ENCODE measurements at regions not wholly inside any gene's neighbourhood (a gene's known extent, or its start where the extent isn't known, plus 50 kb on each side); places are given as distances from the start of the nearest gene placed in this dataset.
"Not testable (repeated sequence)": the region's sequence is repeated elsewhere in the genome, so short reads cannot be mapped to it uniquely, and the experiment has no call there.

DNA sequence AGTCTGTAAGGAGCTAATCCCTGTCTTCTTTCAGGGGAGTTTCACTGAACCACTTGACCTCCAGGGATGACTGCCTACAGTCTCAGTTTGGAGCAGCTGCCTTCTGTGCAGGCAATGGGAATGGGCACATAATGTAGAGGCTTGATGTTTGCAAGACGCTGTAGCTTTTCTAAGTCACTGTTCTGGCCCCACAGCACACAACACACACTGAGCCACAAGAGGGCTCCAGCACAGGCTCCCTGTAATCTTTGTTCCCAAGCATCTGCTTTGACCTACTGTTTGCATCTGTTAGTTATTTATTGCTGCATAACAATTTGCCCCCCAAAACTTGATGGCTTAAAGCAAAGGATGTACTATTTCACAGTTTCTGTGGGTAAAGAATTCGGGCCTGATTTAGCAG is 419.0 kb upstream of the ASIC2 start:
- no peak for DNase-seq

DNA sequence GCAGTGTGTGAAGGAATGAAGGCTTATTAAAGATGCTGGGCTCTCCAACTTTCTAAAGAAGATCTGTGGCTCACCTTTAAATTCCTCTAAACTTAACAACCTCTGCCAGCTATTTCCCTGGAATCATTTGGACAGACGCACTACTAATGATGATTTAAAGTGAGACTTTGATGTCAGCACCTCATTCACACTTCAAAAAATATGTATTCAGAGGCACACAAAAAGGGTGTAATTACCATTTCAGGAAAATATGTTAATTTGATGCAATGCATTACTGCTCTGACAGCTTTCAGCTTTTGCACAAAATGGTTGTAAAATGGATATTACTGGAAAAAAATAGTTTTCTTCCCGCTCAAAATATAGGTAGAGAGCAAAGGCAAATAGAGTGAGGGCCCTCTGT is 423.9 kb upstream of the ASIC2 start:
- no peak for DNase-seq

DNA sequence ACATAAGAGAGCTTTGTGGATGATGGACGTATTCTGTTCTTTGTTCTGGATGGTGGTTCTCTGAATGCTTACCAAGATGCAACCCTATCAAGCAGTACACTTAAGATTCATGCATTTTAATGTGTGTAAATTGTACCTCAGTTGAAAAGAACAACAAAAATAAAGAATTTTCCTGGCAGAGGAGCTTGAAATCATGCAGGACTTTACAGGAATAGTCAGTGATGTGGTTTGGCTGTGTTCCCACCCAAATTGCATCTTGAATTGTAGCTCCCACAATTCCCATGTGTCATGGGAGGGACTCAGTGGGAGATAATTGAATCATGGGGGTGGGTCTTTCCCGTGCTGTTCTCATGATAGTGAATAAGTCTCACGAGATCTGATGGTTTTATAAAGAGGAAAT is 430.6 kb upstream of the ASIC2 start:
- not testable (repeated sequence) for DNase-seq

DNA sequence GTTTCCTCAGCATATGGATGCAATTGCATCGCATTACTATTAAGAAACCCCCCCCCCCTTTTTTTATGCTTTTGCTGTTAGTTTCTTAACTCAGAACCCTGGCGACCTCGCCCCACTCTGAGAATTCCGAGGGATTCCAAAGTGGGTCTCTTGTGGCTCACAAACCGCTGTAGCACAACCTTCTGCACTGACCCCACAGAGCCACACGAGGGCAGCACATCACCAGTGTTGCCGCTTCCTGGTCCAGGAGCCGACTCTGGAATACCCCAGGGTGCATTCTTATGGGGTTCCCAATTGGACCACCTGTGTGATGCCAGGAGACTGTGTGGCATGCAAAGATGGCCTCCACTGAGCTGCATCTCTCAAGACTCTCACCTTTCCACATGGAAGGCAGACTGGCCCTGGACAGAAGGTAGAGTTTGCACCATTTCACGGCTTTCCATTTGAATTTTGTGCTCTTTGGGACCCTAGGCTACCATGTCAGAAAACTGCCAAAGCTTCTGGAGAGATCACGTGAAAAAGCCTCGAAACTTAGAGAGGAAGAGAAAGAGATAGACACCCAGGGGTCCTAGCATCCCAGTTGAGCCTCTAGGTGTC is 432.7 kb upstream of the ASIC2 start:
- DNase-seq: peak; percentile 15 to 23

DNA sequence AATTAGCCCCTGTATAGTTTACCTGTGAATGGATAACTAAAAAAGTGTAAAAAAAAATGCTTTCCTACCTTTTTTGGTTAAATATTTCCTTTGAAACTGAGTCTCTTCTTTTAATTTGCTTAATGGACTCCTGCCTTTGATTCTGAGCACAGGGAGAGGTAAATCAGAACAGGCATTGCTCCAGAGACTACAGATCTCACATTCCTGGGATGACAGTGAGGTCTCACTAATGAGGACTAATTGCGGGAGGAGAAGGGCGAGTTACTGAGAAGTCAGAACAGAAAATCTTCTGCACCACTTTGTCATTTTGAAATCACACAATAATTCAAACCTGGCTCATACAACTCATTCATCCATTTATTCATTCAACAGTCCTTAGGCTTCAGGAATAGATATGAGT is 437.0 kb upstream of the ASIC2 start:
- DNase-seq: no peak

DNA sequence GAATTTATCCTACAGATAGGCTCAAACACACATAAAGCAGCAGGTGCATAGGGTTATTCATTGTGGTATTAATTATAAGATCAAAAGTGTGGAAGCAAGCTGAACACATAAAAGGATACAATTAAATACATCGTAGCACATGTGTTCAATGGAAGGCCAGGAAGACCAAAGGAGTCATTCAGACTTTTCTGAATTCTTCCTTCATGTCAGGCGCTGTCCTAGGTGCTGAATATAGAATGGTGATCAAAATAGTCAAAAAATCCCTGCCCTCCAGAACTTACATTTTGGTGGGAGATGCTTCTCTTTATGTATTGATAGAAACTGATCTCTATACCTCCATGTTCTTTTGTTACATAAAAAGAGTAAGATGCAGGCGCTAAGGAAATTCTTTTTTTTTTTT is 439.0 kb upstream of the ASIC2 start:
- peak; percentile 3 to 8 for DNase-seq

DNA sequence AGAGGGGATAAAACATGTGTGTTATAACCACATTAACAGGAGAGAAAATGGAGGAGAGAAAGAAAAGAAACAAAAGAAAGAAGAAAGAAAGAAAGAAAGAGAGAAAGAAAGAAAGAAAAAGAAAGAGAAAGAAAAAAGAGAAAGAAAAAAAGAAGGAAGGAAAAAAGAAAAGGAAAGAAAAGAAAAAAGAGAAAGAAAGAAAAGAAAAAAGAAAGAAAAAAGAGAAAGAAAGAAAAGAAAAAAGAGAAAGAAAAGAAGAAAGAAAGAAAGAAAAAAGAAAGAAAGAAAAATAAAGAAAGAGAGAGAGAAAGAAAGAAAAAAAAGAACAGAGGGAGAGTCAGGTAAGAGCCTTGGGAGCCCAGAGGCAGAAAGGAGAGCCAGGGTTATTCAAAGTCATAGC is 446.6 kb upstream of the ASIC2 start:
- DNase-seq: no peak

DNA sequence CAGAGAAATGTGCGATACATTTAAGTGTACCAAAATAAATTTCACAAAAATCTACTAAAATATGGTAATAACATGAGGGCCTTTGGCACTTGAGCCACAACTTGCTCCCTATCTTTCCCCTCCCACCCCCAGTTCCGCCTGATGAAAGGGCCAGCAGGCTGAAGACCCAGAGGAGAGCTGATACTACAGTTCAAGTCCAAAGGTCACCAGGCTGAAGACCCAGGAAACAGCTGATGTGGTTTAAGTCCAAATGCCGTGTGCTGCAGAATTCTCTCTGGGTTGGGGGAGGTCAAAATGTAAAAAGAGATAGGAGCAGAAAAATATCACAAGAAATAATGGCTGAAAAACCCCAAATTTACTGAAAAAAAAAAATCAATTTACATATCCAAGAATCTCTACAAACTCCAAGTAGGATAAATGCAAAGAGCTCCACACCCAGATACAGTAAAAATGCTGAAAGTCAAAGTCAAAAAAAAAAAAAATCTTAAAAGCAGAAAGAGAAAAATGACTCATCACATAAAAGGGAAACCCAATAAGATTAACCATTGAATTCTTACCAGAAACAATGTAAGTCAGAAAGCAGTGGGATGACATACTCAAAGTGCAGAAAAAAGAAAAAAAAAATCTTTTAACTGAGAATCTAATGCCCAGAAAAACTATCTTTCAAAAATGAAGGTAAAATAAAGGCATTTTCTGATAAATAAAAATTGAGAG is 452.1 kb upstream of the ASIC2 start:
- no peak for DNase-seq

DNA sequence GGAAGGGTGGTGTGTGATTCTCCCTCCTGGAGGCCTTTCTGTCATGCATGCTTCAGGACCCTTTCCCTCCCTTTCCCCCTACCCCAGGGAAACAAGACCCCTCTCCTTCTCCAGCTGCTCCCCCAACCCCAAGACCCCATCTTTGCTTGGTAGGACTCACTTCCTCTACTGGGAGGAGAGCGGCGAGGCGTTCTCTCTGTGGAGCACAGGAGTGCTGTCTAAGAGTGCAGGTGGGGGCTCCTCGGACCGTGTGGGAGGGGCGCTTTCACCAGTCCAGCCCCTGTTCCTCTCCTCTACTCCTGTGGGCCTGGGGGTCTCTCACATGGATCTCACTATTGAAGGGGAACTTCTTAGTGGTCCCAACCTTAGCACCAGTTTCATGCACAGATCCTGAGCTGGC is 456.1 kb upstream of the ASIC2 start:
- no peak for DNase-seq

DNA sequence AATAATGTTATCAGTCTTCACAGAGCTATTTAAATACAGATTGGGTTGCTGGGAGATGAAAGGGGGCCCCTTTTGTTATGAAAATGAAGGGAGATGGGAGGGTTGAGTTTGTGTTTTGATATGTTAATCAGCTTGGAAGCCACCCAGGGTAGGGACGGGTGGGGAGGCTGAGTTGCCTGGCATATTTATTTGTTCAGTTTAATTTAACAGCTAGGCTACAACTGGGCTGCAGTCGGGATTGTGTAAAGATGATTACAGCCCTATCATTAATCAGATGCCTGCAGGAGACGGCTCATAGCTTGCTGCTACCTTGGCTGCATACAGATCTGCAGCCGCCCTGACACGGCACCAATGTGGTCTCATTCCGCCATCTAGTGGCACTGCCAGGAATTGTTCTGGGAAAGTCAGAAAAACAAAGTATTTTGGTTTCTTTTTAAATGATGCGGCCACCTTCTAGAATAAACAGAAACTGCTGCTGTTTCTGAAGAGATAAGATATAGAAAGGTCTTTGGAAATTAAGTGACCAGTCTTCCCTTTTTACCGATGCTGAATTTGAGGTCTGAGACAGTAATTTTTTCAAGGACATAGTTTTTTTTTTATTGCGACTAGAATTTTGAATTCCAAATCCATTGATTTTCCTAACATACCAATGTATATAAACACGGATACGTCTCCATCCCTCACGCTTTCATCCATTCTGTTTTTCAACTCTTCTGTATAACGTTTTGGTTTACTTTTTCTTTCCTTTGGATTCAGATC is 458.0 kb upstream of the ASIC2 start:
- peak; percentile 51 to 53 for DNase-seq

DNA sequence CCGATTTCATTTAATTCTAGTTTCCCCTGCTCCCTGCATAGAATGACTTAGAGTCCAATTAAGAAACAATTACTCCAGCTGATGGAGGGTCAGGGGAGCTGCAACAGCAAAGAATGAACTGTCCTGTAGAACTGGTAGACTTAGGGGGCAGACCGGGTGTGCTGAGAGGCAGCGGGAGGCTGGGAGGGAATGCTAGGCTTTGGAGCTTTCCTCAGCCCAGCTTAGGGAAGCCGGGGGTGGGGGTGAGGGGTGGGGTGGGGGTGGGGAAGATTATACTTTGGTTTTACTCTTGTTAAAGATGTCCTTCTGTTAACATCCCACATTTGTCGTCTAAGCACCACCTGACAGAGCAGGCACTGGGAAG is 458.6 kb upstream of the ASIC2 start:
- DNase-seq: no peak

DNA sequence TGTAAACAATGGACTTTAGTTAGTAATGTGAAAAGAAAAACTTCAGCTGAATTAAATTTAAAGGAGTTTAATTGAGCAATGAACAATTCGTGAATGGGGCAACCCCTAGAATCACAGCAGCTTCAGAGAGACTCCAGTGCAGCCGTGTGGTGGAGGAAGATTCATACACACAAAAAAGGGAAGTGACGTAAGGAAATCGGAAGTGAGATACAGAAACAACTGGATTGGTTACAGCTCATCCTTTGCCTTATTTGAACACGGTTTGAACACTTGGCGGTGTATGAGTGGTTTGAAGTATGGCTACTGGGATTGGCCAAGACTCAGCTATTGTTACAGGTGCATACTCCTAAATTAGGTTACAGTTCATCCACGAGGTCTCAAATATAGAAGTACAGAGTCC is 460.4 kb upstream of the ASIC2 start:
- DNase-seq: peak; percentile 30

DNA sequence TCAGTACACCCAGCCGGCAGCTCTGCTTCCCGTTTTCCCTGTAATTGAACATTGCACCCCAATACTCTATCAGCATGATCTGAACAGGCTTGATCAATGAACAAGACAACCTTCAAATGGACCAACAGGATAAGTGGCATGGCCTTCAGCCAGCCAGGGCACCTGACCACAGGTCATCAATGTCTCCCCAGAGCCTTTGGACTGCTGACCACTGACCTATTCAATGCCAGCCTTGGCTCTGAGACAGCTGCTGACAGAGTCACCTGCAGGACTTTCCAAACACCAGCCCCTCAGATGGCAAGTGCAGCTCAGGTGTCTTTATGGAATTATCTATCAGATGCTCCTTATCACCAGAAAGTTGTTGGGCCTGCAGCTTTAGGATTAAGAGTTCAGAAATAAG is 462.9 kb upstream of the ASIC2 start:
- no peak for DNase-seq

DNA sequence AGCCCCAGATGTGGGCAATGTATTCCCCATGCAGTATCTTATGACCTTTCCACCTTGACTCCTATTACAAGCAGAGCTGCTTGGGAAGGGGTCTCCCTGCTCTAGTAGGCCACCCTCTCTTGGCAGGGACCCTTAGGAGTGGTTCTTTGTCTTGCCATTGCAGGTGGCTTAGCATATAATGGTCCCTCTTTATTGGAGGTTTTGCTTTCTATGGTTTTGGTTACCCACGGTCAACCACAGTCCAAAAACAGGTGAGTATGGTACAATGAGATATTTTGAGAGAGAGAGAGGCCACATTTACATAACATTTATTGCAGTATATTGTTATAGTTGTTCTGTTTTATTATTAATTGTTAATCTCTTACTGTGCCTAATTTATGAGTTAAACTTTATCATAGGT is 472.8 kb upstream of the ASIC2 start:
- no peak for DNase-seq

DNA sequence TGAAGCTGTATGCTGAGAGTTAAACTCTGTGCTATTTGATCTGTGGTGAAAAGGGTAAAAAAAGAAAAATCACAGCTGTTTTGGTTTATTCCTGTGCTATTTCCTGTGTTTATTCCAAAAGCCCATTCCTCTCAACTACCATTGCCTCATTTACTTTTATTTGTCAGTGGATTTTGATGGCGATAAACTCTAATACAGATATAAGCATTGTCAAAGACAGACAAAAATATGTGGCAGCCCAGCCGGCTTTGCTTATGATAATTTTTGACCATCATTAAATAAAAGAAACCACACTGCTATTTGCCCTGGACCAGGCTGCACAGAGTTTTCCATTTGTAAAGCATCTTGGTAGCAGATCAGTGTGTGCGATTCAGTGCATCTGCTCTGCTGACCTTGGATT is 473.6 kb upstream of the ASIC2 start:
- DNase-seq: no peak

DNA sequence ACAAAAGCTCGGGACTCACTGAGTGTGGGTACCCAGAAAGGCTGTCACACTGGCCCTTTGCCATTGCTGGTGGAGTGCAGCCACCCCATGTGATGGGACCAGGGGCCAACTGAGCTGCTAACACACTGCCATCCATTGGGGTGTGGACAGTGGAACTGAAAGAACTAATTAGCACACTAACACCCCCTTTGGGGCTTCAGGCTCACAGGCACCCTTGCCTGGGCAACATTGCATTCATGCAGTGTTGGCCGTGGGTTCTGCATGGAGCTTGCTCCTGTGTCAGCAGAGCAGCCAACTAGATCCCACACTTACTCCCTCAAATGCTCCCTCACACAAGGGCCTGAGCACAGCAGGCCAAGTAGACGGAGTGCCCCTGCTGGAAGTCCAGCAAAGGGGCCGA is 476.0 kb upstream of the ASIC2 start:
- no peak for DNase-seq

DNA sequence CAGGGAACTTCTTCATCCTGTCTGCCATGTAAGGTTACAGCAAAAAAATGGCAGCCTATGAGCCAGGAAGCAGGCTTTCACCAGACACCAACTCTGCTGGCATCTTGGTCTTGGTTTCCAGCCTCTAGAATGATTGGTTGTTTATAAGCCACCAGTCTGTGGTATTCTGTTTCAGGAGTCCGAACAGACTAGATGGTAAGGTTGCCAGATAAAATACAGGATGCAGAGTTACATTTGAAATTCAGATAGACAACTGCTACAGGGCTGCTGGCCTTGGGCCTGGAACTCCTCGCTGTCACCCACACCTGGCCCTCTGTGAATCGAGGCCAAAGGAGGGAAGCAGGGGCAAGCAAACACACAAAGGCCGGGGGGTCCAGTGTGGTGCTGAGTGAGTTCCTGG is 478.8 kb upstream of the CCL2 start:
- DNase-seq: no peak

DNA sequence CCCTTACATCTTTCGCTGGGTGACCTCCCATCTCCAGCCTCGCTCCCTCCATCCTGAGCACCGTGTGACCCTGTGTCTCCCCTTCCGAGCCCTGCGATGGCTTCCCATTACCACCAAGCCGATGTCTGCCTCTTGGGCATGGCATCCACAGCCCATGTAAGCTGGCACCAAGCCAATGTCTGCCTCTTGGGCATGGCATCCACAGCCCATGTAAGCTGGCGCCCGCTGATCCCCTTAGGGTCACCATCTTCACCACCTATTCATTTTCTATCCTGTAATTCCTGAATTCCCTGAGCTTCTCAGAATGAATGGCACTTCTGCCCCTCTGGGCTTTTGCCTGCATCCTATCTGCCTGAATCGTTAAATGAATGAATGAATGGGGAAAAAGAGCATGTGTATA is 478.2 kb upstream of the CCL2 start:
- DNase-seq: no peak

DNA sequence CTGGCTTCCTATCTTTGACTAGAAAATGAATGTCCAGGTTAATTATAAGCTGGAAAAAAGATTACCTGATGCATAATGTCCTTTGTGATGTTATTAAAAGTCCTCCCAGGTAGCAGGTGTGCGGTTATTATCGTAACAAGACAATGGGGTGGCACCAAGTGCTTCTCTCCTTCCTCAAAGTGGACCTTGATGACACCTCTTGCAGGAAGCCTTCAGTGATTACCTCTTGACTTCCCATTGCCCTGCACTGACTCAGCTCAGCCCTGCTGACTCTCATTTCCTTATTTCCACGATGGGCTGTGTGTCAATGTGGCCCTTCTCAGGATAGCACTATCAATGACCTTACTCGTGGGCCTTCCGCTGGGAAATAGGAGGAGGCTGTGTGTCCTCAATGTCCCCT is 477.4 kb upstream of the CCL2 start:
- no peak for DNase-seq

DNA sequence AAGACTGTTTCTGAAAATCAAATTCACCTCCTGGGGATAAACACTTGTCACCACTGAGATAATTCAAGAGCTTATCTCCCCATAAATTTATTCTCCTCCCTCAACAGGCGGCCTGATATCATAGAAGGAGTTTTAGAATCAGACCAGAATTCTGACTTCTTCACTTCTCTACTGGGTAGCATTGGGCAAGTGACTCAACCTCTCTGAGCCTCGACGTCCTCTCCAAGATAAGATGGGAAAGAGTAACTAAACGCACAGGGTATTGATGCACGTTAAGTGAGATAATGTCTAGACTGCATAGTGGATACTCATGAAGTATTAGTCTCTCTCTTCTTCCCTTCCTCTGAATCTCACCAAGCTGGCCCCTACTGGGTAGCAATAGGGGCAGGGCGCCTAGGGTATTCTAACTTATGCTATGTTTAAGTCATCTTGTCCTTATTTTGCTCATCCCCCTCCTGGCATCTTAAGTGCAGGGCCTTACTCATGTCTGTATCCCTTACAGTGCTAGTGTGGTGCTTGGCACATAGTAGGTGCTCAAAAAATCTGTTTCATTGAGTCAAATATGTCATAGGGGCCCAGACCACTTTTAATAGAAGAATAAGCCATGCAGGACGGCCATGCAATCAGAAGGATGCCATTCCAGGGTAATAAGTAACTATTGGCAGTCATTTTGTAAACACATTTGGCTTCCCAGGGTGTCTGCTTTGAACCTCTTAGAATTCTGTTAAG is 476.4 kb upstream of the CCL2 start:
- no peak for DNase-seq

DNA sequence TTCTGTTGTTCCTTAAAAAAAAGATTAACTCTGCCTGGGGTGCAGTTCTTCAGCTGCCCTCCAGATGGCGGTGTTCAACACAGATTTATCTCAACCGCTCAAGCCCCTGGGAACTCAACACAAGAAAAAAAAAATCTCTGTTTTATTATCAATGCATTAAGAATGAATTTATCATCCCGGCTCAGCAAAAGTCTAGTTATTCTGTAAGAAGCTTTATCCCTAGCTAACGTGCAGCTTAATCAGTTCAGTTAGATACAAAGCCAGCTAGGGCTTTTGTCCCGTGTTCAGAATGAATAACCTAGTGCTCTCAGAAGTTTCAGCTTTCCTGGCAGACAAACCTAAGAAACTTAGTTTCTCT is 475.9 kb upstream of the CCL2 start:
- DNase-seq: peak; percentile 46 to 67

DNA sequence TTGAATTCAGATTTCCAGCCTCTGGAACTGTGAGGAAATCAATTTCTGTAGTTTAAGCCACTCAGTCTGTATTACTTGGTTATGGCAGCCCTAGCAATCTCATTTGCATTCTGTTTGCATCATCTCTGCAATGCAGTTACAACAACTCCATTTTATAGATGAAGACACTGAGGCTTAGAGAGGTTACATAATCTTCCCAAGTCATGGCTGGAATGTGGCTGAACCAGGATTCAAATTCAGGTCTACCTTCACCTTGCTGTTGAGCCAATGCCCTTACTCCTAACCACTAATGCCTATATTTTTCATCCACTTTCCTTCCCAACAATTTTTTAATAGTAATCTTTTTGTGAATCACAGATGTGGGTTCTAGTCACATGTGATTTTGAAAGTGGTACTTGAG is 469.8 kb upstream of the CCL2 start:
- DNase-seq: no peak

DNA sequence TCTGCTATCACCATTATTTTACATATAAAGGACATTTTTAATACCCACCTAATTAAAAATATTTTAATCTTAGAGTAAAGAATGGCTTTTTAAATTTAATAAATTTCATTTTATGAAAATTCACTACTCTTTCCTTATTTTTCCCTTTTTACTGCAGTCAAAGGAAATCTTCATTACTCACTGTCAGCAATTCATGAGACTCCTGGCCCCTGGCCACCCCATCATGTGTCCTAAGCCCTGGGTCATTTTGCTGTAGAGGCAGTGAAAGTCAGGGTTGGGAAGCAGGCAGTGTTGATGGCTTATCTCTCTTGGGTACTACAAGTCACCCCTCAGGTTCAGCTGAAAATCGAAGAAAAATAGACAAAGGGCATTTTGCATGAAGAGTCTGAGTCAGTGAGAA is 468.6 kb upstream of the CCL2 start:
- DNase-seq: no peak

DNA sequence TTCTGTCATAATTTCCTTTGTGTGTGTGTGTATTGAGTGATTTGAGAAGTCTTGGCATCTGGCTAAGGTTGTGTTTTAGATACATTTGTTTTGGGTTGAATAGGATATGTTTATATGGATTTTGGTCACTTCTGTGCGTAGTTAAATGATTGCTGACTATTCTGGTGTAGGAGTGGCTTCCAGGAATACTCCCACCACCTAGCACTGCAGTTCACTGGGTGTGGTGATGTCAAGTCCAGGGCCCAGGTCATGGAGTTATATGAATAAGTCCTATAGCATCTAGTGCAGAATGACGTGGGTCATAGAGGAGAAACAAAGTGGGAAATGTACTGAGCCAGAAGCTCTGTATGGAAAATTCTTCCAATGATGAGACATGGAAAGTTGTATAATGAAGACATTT is 465.4 kb upstream of the CCL2 start:
- no peak for DNase-seq
